GM23338 (cell line): ENCODE measurements at regions not wholly inside any gene's neighbourhood (a gene's known extent, or its start where the extent isn't known, plus 50 kb on each side); places are given as distances from the start of the nearest gene placed in this dataset.

Source experiments
- CREB1 ChIP-seq: fragments of 250-450 bp; sonication (Bioruptor Pico); IDR thresholded peaks from 2 replicates; pipeline ENCODE4 v1.5.0; 2020; ENCODE audit warnings: low read depth, mild to moderate bottlenecking, moderate library complexity
- STAT1 ChIP-seq: IDR thresholded peaks from one replicate; pipeline ENCODE4 v1.6.1; 2016; ENCODE audit warnings: antibody characterized with exemption; ENCODE audit not compliant: unreplicated experiment
- TF ChIP-seq, protein P1 (sequence below), 2 experiments: fragments of 200-600 bp in 1 of 2; sonication (generic) in 1 of 2; conservative IDR thresholded peaks; 2 replicates each; pipeline versions ENCODE4 v1.5.1 to v1.6.1; 2016 to 2017; ENCODE audit warnings: antibody characterized with exemption in 2 of 2, low read depth in 2 of 2, mild to moderate bottlenecking in 2 of 2, moderate library complexity in 1 of 2
- TF ChIP-seq, protein P2 (sequence below): IDR thresholded peaks from 2 replicates; pipeline ENCODE4 v1.6.1; 2016; ENCODE audit warnings: antibody characterized with exemption

DNA sequence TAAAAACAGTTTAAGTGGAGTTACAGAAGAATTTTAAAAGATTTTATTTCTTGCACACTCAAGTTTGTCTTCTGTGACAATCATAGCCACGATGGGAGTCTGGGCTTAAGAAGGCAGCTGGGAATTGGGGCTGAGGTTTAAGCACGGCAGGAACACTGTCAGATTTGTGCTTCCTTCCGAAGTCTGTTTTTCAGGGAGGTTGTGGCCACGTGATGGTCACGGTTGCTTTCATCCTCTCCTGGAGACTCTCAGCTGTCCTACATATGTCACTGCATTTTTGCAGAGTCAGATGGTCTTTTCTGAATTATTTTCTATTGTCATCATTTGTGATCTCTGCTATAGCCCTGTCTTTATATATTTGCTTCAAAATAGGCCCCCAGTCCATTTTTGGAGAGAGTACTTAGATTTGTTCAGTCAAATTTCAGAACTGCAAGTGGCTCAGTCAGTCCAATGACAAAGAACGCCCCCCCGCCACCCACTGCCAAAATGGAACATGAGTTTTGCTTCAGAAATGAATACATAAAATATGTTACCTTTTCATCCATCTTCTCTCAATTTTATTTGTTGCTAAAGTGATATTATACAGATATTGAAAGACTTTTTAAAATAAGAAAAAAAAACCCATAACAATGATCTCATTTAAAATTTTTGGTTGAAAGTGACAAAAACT lies 111.8 kb upstream of the ZFP64 start:
- TF ChIP-seq, protein P1, sequence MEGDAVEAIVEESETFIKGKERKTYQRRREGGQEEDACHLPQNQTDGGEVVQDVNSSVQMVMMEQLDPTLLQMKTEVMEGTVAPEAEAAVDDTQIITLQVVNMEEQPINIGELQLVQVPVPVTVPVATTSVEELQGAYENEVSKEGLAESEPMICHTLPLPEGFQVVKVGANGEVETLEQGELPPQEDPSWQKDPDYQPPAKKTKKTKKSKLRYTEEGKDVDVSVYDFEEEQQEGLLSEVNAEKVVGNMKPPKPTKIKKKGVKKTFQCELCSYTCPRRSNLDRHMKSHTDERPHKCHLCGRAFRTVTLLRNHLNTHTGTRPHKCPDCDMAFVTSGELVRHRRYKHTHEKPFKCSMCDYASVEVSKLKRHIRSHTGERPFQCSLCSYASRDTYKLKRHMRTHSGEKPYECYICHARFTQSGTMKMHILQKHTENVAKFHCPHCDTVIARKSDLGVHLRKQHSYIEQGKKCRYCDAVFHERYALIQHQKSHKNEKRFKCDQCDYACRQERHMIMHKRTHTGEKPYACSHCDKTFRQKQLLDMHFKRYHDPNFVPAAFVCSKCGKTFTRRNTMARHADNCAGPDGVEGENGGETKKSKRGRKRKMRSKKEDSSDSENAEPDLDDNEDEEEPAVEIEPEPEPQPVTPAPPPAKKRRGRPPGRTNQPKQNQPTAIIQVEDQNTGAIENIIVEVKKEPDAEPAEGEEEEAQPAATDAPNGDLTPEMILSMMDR (conservative IDR thresholded peaks at IDR 0.05; ENCODE audit: low read depth in 2 of 2), result no peak
- TF ChIP-seq CREB1 (CRISPR knock-in tag), result no peak
- TF ChIP-seq, protein P2, sequence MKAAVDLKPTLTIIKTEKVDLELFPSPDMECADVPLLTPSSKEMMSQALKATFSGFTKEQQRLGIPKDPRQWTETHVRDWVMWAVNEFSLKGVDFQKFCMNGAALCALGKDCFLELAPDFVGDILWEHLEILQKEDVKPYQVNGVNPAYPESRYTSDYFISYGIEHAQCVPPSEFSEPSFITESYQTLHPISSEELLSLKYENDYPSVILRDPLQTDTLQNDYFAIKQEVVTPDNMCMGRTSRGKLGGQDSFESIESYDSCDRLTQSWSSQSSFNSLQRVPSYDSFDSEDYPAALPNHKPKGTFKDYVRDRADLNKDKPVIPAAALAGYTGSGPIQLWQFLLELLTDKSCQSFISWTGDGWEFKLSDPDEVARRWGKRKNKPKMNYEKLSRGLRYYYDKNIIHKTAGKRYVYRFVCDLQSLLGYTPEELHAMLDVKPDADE, result no peak
- no peak for TF ChIP-seq STAT1
